GM12878 (cell line): ENCODE measurements at regions not wholly inside any gene's neighbourhood (a gene's known extent, or its start where the extent isn't known, plus 50 kb on each side); places are given as distances from the start of the nearest gene placed in this dataset.
"Not testable (repeated sequence)": the region's sequence is repeated elsewhere in the genome, so short reads cannot be mapped to it uniquely, and the experiment has no call there.

Experiments
- ATAC-seq: fragments of 200-7000 bp; cut with Tn5 transposase; 3 replicates; pipeline ENCODE4 v1.9.1; 2020; ENCODE audit warnings: mild to moderate bottlenecking, moderate library complexity
- BruUV-seq: library from RNA; stranded (reverse); fragments of 400-500 nt; replicated peaks from 2 replicates; lab custom pipeline; 2021; lab: Mats Ljungman, UMichigan
- CTCF ChIA-PET: fragments of 300-600 bp; sonication (Branson Sonifier 250); formaldehyde crosslinking; extraction: SDS; loops from one replicate; lab custom pipeline; 2021; ENCODE audit warnings: inconsistent platforms; lab: Yijun Ruan, JAX
- POLR2A ChIA-PET: fragments of 350-600 bp; formaldehyde crosslinking; extraction: SDS; loops from one replicate; lab custom pipeline; 2021; ENCODE audit warnings: inconsistent platforms; lab: Charles Lee
- RAD21 ChIA-PET: fragments of 300-600 bp; sonication (Branson Sonifier 250); formaldehyde crosslinking; loops from one replicate; lab custom pipeline; 2023; ENCODE audit warnings: antibody characterized with exemption; ENCODE audit not compliant: unreplicated experiment; lab: Charles Lee
- SMC1A ChIA-PET: fragments of 300-600 bp; sonication (Branson Sonifier 250); formaldehyde crosslinking; loops from one replicate; lab custom pipeline; 2023; ENCODE audit not compliant: unreplicated experiment, uncharacterized antibody; lab: Charles Lee
- DNase-seq: peaks from one replicate; pipeline ENCODE4 v3.0.0-alpha.2; 2011; ENCODE audit warnings: low read depth, low spot score
- FAIRE-seq: peaks from 3 replicates; lab custom pipeline; 2011; peaks lifted over from hg19 to GRCh38; lab: Jason Lieb, UNC
- H2AFZ ChIP-seq: 2 replicates; pipeline ENCODE4 v1.6.0; 2011; ENCODE audit warnings: low read depth, low read length, control low read depth; ENCODE audit not compliant: control insufficient read depth
- H3K27ac ChIP-seq: 2 replicates; pipeline ENCODE4 v1.5.1; 2011; ENCODE audit warnings: control low read depth; ENCODE audit not compliant: control insufficient read depth, insufficient read depth
- H3K27me3 ChIP-seq, 2 experiments: replicated peaks in 1 of 2; 2 replicates each; pipeline versions ENCODE4 v1.6.0 to v1.6.1; 2011; ENCODE audit warnings: low read length in 1 of 2; ENCODE audit not compliant: control insufficient read depth in 2 of 2, insufficient read depth in 2 of 2
- H3K36me3 ChIP-seq, 2 experiments: 2 replicates each; pipeline ENCODE4 v1.5.1; 2011; ENCODE audit warnings: low read length in 1 of 2; ENCODE audit not compliant: control insufficient read depth in 2 of 2, insufficient read depth in 2 of 2
- H3K4me1 ChIP-seq: 2 replicates; pipeline ENCODE4 v1.6.1; 2011; ENCODE audit warnings: mild to moderate bottlenecking, low read length, moderate library complexity, mixed read lengths; ENCODE audit not compliant: control insufficient read depth, insufficient read depth
- H3K4me2 ChIP-seq: 2 replicates; pipeline ENCODE4 v1.6.0; 2011; ENCODE audit warnings: control low read depth; ENCODE audit not compliant: control insufficient read depth, insufficient read depth
- H3K4me3 ChIP-seq: fragments of 200-600 bp; sonication (generic); 2 replicates; pipeline ENCODE4 v1.5.1; 2016
- H3K79me2 ChIP-seq: 2 replicates; pipeline ENCODE4 v1.6.0; 2011; ENCODE audit warnings: low read length; ENCODE audit not compliant: control insufficient read depth, insufficient read depth
- H3K9ac ChIP-seq: 2 replicates; pipeline ENCODE4 v1.8.0; 2011; ENCODE audit warnings: low read length, control low read depth, mixed read lengths; ENCODE audit not compliant: control insufficient read depth, insufficient read depth
- H3K9me3 ChIP-seq: replicated peaks from 3 replicates; pipeline ENCODE4 v1.5.1; 2011; ENCODE audit warnings: mild to moderate bottlenecking, low read length; ENCODE audit not compliant: control insufficient read depth, insufficient read depth
- H4K20me1 ChIP-seq: 2 replicates; pipeline ENCODE4 v1.6.0; 2011; ENCODE audit not compliant: control insufficient read depth, insufficient read depth
- BRCA1 ChIP-seq: IDR thresholded peaks from 2 replicates; pipeline ENCODE4 v1.6.1; 2011; ENCODE audit warnings: low read depth, low read length, improper control_type of control experiment
- EGR1 ChIP-seq, 2 experiments: IDR thresholded peaks; 1 replicate in 1 of 2; 2 replicates in 1 of 2; pipeline ENCODE4 v1.6.1; 2011 to 2012; ENCODE audit warnings: low read depth in 2 of 2, low read length in 2 of 2, borderline replicate concordance in 1 of 2, mild to moderate bottlenecking in 1 of 2, moderate library complexity in 1 of 2
- EZH2 ChIP-seq: IDR thresholded peaks from 2 replicates; pipeline ENCODE4 v1.6.1; 2012; ENCODE audit warnings: low read depth, mild to moderate bottlenecking, control low read depth, inconsistent platforms, low read length, borderline replicate concordance; ENCODE audit not compliant: control insufficient read depth
- FOXK2 ChIP-seq: fragments of 450-650 bp; IDR thresholded peaks from 2 replicates; pipeline ENCODE4 v1.6.1; 2017; ENCODE audit warnings: mild to moderate bottlenecking, moderate library complexity
- IRF3 ChIP-seq: fragments of 450-650 bp; IDR thresholded peaks from 2 replicates; pipeline ENCODE4 v1.6.1; 2014; ENCODE audit warnings: mild to moderate bottlenecking
- KAT2A ChIP-seq: conservative IDR thresholded peaks from 2 replicates; pipeline ENCODE4 v1.6.1; 2011; ENCODE audit warnings: low read depth, low read length; ENCODE audit not compliant: control insufficient read depth
- KDM1A ChIP-seq: fragments of 200-600 bp; sonication (generic); IDR thresholded peaks from 2 replicates; pipeline ENCODE4 v1.6.1; 2016; ENCODE audit warnings: borderline replicate concordance
- NFYB ChIP-seq: IDR thresholded peaks from 2 replicates; pipeline ENCODE4 v1.6.1; 2011; ENCODE audit warnings: low read depth, mild to moderate bottlenecking, low read length, improper control_type of control experiment, moderate library complexity; ENCODE audit not compliant: insufficient read depth
- RAD21 ChIP-seq: IDR thresholded peaks from 2 replicates; pipeline ENCODE4 v1.6.1; 2011; ENCODE audit warnings: mild to moderate bottlenecking, low read depth, low read length, moderate library complexity; ENCODE audit not compliant: insufficient read depth
- RFX5 ChIP-seq: IDR thresholded peaks from 2 replicates; pipeline ENCODE4 v1.6.1; 2011; ENCODE audit warnings: low read depth, low read length, improper control_type of control experiment
- SMAD1 ChIP-seq: fragments of 450-650 bp; IDR thresholded peaks from 2 replicates; pipeline ENCODE4 v1.6.1; 2018; ENCODE audit warnings: mild to moderate bottlenecking, low read depth; ENCODE audit not compliant: partially characterized antibody
- TCF3 ChIP-seq: IDR thresholded peaks from 2 replicates; pipeline ENCODE4 v1.6.1; 2012; ENCODE audit warnings: low read depth, mild to moderate bottlenecking, low read length, borderline replicate concordance; ENCODE audit not compliant: insufficient read depth
- WGBS: methylation state at CpG from one replicate; pipeline ENCODE4 v1.1.6; 2016; ENCODE audit warnings: low lambda C conversion rate; ENCODE audit not compliant: insufficient replicate concordance, insufficient coverage; ENCODE audit errors: missing lambda C conversion rate; 5-methylcytosine and 5-hydroxymethylcytosine counted together
- in situ Hi-C: fragments of 300-500 bp; cut with MboI; formaldehyde crosslinking; loops from 9 replicates; pipeline ENCODE4 v1.14.3; 2018; ENCODE audit warnings: mixed read lengths
- intact Hi-C: fragments of 100-400 bp; cut with micrococcal nuclease; formaldehyde crosslinking; loops from one replicate; pipeline ENCODE4 v1.14.2; 2022; ENCODE audit not compliant: unreplicated experiment
- TF ChIP-seq, protein P1 (sequence below): fragments of 450-650 bp; formaldehyde crosslinking; IDR thresholded peaks from 2 replicates; pipeline ENCODE4 v1.5.0; 2022; ENCODE audit warnings: mild to moderate bottlenecking, missing genetic modification characterization

DNA sequence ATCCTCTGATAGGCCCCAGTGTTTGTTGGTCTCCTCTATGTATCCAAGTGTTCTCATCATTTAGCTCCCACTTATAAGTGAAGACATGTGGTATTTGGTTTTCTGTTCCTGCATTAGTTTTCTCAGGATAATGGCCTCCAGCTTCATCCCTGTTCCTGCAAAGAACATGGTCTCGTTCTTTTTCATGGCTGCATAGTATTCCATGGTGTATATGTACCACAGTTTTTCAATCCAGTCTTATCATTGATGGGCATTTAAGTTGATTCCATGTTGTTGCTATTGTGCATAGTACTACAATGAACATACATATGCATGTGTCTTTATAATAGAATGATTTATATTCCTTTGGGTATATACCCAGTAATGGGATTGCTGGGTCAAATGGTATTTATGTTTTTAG lies 406.9 kb downstream of the UTRN start:
- ChIA-PET SMC1A (interaction anchor here (0.7 to 1.2 kb wide), 2 partner anchors 31 to 198 kb away, joined by 3 read pairs; no protein-coding TSS in a partner anchor), CTCF (interaction anchor here (1.0 kb wide), 1 partner anchor 15 kb away, joined by 3 read pairs; no protein-coding TSS in a partner anchor)
- H2AFZ ChIP-seq, H3K4me3 ChIP-seq, BruUV-seq, DNase-seq, POLR2A ChIA-PET, H3K9me3 ChIP-seq, H3K36me3 ChIP-seq, H3K27ac ChIP-seq, H4K20me1 ChIP-seq, ATAC-seq, H3K9ac ChIP-seq, H3K27me3 ChIP-seq, in situ Hi-C loops, intact Hi-C loops, H3K79me2 ChIP-seq, RAD21 ChIA-PET, H3K4me2 ChIP-seq, FAIRE-seq, H3K4me1 ChIP-seq: not testable (repeated sequence)
- WGBS: 84% methylated on average over 1 of the region's 1 CpG

DNA sequence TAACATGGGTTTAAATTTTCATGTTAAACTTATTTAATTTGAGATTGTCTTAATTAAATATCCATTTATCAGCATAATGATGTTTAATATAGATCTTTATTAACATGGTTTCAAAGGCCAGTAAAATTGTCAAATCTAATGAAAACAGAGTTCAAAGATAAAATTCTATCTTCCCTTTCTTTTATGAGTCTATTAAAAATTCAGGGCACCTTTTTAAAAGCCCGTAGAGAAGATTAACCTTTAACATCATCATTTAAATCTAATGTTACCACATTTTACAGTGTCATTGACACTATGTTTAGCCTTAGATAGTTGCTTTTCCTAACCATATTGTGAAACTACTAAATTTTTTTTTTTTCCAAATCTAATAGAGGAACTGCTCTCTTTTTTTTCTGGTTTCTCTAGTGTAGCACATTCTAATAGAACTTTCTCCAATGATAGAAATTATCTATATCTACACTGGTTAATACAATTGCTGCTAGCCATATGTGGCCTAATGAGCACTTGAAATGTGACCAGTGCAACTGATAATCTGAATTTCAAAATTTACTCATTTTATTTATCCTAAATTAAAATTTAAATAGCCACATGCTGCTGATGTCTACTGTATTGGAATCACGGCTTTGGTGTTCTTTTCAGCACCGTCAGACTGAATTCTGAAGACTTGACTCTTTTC lies 410.9 kb downstream of the UTRN start:
- no peak for ATAC-seq
- Histone ChIP-seq H3K36me3 (no peaks in the 10 kb centered on the region), H3K4me1 (no peaks in the 10 kb centered on the region), H3K27ac (no peak overlapping the region), H2AFZ (no peak overlapping the region), H3K4me3 (no peak overlapping the region), H4K20me1 (no peaks in the 10 kb centered on the region), H3K27me3 (no peaks in the 10 kb centered on the region), H3K4me2 (no peak overlapping the region), H3K9ac (no peak overlapping the region), H3K9me3 (peaks cover 4% of the 10 kb centered on the region), H3K79me2 (no peaks in the 10 kb centered on the region)
- intact Hi-C loops (no loop called here), in situ Hi-C loops (no loop called here)
- FAIRE-seq: no peak
- CTCF ChIA-PET: no interaction called here
- POLR2A ChIA-PET: no interaction called here
- no peak for DNase-seq
- WGBS: 100% methylated on average over 3 of the region's 3 CpGs
- BruUV-seq: no TSS peak
- RAD21 ChIA-PET: no interaction called here
- SMC1A ChIA-PET: no interaction called here
- TF ChIP-seq IRF3 (no peak), SMAD1 (no peak), BRCA1 (no peak), EGR1 (IDR thresholded peaks at IDR 0.05; ENCODE audit: borderline replicate concordance in 1 of 2, low read depth in 2 of 2, low read length in 2 of 2) (no peak), TCF3 (no peak), RAD21 (no peak), RFX5 (no peak), FOXK2 (no peak), KAT2A (no peak), KDM1A (no peak), NFYB (no peak), EZH2 (no peak)
- TF ChIP-seq, protein P1, sequence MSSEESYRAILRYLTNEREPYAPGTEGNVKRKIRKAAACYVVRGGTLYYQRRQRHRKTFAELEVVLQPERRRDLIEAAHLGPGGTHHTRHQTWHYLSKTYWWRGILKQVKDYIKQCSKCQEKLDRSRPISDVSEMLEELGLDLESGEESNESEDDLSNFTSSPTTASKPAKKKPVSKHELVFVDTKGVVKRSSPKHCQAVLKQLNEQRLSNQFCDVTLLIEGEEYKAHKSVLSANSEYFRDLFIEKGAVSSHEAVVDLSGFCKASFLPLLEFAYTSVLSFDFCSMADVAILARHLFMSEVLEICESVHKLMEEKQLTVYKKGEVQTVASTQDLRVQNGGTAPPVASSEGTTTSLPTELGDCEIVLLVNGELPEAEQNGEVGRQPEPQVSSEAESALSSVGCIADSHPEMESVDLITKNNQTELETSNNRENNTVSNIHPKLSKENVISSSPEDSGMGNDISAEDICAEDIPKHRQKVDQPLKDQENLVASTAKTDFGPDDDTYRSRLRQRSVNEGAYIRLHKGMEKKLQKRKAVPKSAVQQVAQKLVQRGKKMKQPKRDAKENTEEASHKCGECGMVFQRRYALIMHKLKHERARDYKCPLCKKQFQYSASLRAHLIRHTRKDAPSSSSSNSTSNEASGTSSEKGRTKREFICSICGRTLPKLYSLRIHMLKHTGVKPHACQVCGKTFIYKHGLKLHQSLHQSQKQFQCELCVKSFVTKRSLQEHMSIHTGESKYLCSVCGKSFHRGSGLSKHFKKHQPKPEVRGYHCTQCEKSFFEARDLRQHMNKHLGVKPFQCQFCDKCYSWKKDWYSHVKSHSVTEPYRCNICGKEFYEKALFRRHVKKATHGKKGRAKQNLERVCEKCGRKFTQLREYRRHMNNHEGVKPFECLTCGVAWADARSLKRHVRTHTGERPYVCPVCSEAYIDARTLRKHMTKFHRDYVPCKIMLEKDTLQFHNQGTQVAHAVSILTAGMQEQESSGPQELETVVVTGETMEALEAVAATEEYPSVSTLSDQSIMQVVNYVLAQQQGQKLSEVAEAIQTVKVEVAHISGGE: no peak
